PC-3 (cell line): ENCODE measurements at regions not wholly inside any gene's neighbourhood (a gene's known extent, or its start where the extent isn't known, plus 50 kb on each side); places are given as distances from the start of the nearest gene placed in this dataset.
"Not testable (repeated sequence)": the region's sequence is repeated elsewhere in the genome, so short reads cannot be mapped to it uniquely, and the experiment has no call there.

ENCODE experiments used
- EZH2 ChIP-seq: fragments of 300-600 bp; sonication (generic); IDR thresholded peaks from one replicate; pipeline ENCODE4 v1.6.1; 2017; ENCODE audit warnings: antibody characterized with exemption, mild to moderate bottlenecking, low read length; ENCODE audit not compliant: unreplicated experiment
- TF ChIP-seq, protein P1 (sequence below): fragments of 300-600 bp; sonication (generic); conservative IDR thresholded peaks from 2 replicates; pipeline ENCODE4 v1.5.1; 2017; ENCODE audit warnings: antibody characterized with exemption, low read depth, mild to moderate bottlenecking, low read length

DNA sequence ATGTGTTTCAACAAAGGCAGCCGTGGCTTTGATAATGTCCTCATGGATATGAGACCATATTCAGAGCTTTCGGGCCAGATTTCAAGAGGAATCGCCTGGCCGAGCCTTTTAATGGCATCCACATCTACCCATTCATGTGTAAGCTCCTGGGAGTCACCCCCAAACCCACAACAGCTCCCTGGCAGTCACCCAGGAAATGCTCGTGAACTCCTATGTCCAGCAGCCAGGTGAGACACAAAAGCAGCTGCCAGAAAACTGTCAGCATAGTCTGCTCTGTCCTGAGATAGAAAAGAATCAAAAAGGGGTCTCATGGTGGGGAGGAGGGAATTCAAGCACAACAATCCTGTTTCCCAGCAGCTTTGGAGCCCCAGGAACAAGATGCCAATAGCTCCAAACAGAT is 96.4 kb upstream of the DRD5 start:
- TF ChIP-seq, protein P1, sequence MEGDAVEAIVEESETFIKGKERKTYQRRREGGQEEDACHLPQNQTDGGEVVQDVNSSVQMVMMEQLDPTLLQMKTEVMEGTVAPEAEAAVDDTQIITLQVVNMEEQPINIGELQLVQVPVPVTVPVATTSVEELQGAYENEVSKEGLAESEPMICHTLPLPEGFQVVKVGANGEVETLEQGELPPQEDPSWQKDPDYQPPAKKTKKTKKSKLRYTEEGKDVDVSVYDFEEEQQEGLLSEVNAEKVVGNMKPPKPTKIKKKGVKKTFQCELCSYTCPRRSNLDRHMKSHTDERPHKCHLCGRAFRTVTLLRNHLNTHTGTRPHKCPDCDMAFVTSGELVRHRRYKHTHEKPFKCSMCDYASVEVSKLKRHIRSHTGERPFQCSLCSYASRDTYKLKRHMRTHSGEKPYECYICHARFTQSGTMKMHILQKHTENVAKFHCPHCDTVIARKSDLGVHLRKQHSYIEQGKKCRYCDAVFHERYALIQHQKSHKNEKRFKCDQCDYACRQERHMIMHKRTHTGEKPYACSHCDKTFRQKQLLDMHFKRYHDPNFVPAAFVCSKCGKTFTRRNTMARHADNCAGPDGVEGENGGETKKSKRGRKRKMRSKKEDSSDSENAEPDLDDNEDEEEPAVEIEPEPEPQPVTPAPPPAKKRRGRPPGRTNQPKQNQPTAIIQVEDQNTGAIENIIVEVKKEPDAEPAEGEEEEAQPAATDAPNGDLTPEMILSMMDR = not testable (repeated sequence)
- TF ChIP-seq EZH2 = not testable (repeated sequence)
